DND-41 (cell line): ENCODE measurements at regions not wholly inside any gene's neighbourhood (a gene's known extent, or its start where the extent isn't known, plus 50 kb on each side); places are given as distances from the start of the nearest gene placed in this dataset.

Experiments used
- CTCF ChIP-seq: IDR thresholded peaks from 2 replicates; pipeline ENCODE4 v1.5.1; 2012; ENCODE audit warnings: borderline replicate concordance, low read length, moderate library complexity, mild to moderate bottlenecking; ENCODE audit not compliant: poor library complexity, severe bottlenecking; ENCODE audit errors: extremely low read depth
- EZH2 ChIP-seq: IDR thresholded peaks from 3 replicates; pipeline ENCODE4 v1.6.1; 2012; ENCODE audit warnings: borderline replicate concordance, low read depth, mild to moderate bottlenecking, moderate library complexity, low read length, inconsistent platforms; ENCODE audit not compliant: severe bottlenecking

DNA sequence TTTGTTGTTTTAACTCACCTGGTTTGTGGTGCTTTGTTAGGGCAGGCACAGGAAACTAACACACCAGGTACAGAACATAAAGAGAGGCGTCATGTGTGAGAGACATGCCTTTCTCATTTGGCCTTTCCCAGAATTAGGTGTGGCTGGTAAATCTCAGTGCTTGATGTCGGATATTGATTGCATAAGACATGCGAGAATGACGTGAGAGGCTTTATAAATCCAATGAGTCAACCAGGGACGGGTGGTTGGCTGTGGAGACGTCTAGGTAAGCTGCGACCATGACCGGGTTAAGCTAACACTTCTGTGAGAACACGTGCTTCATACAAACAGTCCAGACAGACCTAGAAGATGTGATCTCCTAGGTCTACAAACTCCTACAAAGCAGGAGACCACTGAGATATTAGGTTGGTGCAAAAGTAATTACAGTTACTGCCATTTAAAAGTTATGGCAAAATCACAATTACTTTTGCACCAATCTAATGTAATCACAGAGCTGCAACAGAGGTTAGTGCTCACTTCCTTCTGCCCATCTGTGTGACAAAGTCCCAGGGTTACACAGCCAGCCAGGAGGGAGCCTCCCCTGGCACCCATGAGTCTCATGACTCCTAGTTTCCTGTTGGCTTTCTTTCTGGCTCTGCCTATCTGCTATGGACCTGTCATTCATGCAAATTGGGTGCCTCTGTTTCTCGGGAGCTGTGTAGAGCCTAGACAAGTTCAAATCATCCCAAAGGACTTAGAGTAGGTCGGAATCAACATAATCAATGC, 98.9 kb upstream of the ATP8B1 start:
- TF ChIP-seq CTCF (no peak), EZH2 (no peak)
